HG02981 (cell line): ENCODE measurements at regions not wholly inside any gene's neighbourhood (a gene's known extent, or its start where the extent isn't known, plus 50 kb on each side); places are given as distances from the start of the nearest gene placed in this dataset.
"Not testable (repeated sequence)": the region's sequence is repeated elsewhere in the genome, so short reads cannot be mapped to it uniquely, and the experiment has no call there.

ENCODE experiments used
- ATAC-seq: cut with Tn5 transposase; IDR thresholded peaks from one replicate; pipeline ENCODE4 v1.9.1; 2021; ENCODE audit warnings: mild to moderate bottlenecking, moderate library complexity; ENCODE audit not compliant: unreplicated experiment

- no peak for ATAC-seq
These were observed 108.7 kb upstream of the RHOBTB1 start for GRCh38 chr10:61052469-61053205.

GRCh38 chr10:61051344-61051743 is 107.4 kb upstream of the RHOBTB1 start:
- ATAC-seq, result no peak

DNA sequence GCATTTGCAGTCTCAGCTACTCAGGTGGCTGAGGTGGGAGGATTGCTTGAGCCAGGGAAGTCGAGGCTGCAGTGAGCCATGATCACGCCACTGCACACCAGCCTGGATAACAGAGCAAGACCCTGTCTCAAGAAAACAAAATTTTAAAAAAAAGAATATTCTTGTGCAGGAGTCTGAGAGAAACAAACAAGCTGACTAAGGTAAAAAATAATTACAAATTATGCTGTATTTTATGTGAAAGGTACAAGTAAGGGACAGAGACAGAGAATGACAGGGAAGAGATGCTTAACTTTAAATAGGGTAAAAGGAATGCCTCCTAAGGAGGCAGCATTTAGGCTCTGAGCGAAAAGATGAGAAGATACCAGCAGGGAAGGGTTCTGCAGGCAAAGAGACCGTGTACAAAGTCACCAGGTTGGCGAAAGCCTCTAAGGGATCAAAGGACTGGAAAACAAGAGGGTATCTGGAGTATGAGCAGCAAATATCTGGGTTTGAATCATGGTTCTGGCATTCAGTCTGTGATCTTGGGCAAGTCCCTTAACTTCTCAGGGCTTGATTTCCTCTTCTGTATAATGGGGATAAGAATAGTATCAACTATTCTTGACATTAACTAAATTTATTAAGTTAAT is 106.2 kb upstream of the RHOBTB1 start:
- ATAC-seq, result no peak

DNA sequence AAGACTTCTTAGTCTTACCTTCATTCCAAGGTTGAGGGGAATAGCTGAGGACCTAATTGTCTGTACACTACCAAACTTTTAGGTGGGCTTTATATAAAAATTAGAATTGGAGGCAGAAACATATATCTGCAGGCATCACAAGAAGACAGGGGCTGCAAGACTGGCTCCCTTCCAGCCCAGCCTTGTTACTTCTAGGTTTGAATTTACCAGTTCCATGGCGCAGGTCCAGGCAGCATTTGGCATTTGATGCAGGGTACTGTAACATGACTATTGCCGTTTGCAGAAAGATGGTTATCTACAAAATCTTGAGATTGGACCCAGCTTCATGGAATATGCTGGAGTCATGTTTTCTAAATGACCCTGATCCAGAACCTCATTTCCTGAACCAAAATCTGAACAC is 105.4 kb upstream of the RHOBTB1 start:
- ATAC-seq, result no peak

DNA sequence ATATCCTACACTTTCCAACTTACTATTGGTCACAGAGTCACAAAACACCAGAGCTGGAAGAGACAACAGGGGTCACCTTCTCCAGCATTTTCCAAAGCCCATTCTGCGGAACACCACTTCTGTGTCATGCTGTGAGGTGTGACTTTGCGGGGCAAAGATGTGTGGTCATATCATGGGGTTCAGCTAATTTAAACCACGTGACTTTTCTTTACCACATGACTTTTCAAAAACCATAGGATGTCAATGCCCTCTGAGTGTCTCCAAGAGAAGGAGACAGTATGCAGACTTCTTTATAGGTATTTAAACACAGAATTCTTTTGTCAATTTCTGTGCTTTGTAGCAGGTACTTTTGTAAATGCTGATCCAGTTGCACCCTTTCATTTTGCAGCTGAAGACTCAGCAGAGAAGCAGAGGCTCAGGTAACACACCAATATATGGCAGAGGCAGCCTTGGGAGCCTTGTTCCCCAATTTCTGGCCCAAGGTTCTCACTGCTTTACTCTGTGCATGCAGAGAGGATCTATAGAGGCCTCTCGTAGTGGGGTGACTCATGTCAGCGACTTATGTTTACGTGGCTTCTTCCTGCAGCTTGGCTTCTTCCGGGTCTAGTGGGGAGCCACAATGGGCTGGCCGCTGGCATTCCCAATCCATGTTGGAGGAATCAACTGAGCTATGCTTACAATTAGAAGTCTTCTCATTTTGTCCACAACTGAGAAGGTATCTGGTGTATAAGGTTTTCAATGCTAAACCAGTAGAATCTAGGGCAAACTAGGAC is 104.0 kb upstream of the RHOBTB1 start:
- ATAC-seq, result no peak

DNA sequence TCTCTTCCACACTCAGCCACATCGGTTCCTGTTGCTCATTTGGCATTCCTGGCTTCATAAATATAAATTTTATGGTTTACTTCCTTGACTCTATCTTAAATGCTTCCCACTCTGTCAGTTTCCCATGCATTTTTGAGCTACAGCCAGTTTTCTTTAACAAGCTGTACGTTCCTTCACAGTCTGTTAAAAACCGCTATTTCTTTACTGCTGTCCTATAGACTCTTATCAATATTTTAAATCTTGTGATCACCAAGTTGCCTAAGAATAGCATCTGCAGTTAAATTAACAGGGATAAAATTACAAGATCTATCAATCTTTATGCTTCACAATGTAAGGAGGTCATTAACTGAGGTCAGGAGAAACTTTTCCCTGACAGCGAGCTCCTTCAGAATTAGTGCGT is 103.1 kb upstream of the RHOBTB1 start:
- ATAC-seq, result no peak

GRCh38 chr10:61045480-61045879 is 101.5 kb upstream of the RHOBTB1 start:
- not testable (repeated sequence) for ATAC-seq

DNA sequence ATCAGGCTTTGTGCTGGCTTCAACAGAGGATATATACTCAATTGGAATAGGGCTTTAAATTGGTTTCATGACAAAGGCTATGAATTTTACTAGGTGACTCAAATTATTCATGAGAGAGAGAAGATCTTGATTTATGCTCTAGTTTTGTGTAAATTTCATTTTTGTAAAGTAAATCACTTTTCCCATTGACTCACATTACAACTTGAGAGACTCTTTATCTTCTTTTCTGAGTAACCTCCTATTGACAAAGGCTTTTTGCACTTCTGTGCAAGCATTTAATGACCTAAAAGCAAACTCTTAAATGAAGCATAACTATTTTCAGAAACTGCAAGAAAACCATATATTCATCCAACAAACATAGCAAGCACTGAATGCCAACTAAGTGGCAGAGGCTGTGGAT is 98.5 kb upstream of the RHOBTB1 start:
- no peak for ATAC-seq

DNA sequence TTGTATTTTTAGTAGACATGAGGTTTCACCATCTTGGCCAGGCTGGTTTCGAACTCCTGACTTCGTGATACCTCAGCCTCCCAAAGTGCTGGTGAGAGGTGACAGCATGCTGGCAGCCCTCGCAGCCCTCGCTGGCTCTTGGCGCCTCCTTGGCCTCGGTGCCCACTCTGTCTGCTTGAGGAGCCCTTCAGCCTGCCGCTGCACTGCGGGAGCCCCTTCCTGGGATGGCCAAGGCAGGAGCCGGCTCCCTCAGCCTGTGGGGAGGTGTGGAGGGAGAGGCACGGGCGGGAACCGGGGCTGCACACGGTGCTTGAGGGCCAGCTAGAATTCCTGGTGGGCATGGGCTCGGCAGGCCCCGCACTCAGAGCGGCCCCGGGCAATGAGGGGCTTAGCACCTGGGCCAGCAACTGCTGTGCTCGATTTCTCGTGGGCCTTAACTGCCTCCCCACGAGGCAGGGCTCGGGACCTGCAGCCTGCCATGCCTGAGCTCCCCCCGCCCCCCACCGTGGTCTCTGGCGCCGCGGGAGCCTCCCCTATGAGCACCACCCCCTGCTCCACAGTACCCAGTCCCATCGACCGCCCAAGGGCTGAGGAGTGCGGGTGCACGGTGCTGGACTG is 96.5 kb upstream of the RHOBTB1 start:
- ATAC-seq, result no peak

GRCh38 chr10:61039868-61040267 is 95.9 kb upstream of the RHOBTB1 start:
- no peak for ATAC-seq

- not testable (repeated sequence) for ATAC-seq
These were observed 93.4 kb upstream of the RHOBTB1 start for GRCh38 chr10:61037261-61037830.

- ATAC-seq, result not testable (repeated sequence)
These were observed 92.2 kb upstream of the RHOBTB1 start for GRCh38 chr10:61036148-61036547.

- ATAC-seq, result no peak
These were observed 87.4 kb upstream of the RHOBTB1 start for GRCh38 chr10:61031341-61031740.

- ATAC-seq, result no peak
These were observed 85.4 kb upstream of the RHOBTB1 start for GRCh38 chr10:61029411-61029810.

GRCh38 chr10:61028861-61029361 is 84.9 kb upstream of the RHOBTB1 start:
- no peak for ATAC-seq

GRCh38 chr10:61024856-61025201 is 80.8 kb upstream of the RHOBTB1 start:
- ATAC-seq, result peak; percentile 66

DNA sequence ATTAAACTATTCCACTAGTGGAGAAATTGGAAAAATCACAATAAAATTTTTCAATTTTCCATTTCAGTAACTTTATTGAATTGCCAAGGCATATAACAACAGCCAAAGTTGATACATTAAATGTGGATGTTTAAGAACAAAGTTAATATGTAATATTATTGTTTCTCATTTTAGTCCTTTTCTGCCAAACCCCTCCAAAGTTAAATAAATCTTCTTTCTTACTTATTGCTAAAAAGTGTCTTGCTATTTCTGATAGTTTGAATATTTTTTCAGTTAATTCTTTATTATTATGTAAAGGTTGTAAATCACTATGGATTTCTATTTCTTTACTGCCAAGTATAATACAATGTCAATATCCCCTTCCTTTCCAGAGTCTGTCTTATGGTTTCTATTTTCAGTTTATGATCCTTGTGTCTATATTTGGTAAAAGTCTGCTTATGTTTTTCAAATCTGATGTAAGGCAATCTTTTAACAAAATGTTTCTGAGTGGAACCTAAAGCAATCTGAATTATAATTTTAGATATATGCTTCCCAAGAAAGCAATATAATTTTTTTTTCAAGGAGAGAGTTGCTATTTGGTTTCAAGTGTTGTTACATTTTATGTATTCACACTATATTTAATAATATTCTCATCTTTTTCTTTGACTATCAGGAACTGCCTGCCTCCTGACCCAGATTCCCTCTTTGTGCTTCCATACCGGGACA is 80.3 kb upstream of the RHOBTB1 start:
- no peak for ATAC-seq

DNA sequence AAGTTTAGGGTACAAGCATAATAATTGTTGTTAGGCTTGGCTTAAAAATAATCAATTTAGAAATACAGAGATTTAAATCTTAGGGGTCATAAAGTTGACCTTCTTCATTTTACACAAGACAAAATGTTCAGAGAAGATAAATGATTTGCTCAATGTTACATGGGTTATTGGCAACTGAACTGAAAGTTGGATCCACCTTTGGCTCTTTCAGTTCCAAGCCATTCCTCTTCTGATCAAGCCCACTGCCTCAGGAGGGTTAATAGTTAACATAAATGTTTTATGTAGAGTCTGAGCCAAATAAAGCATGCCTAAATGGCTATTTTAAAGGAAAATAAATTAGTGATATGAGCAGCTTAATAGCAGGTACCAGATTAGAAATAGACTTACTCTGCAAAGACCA is 79.1 kb upstream of the RHOBTB1 start:
- ATAC-seq, result no peak

DNA sequence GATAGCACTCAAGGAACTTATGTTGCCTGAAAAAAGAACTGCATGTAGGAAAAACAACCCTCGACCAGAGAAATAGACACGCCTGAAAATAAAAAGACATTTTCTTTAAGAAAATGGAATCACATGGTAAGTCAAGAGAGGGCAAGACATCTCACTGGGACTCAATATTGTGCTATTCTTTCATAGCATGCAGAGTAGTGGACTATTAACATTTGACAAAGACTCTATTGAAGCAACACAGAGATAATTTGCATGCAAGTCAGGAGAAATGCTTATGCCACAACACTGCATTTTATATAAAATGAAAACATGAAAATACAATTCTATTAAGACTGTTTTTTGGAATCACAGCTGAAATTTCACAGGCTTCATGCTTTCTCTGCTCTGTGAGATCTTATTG is 77.9 kb upstream of the RHOBTB1 start:
- ATAC-seq, result no peak

- no peak for ATAC-seq
These were observed 76.6 kb upstream of the RHOBTB1 start for GRCh38 chr10:61020420-61021158.
